ENCODE measurements at regions not wholly inside any gene's neighbourhood (a gene's known extent, or its start where the extent isn't known, plus 50 kb on each side); places are given as distances from the start of the nearest gene placed in this dataset.

DNA sequence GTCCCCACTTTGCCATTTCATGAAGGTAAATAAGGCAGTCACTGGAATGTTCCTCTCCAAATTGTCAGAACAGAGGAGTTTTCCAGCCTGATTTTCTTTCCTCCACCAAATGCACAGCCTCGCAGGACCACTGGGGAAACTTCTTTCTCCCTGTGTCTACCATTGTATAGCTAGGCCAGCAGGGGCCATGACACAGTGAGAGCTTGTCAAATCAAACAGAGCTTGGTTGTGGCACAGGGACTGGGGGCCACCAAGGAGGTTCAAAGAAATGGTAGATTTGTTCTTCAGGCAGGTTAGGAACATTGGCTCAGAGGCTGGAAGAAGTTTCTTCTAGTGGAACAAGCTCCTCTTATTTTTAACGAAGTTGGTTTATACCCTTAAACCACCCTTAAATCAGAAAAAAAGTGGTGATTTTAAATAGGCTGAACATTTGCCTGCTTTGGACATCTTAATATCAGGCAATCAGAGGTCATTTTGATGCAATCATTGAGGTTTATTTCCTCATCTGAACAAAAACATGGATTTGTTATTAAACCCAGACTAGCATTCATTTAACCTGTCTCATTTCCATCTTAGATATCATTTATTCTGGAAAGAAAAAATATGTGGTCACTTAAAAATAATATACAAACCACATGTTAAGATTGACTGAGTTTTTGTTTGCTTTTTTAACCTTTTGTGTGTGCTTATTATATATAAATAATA lies 105.6 kb downstream of the GTPBP8 start:
- no peak for DNase-seq

DNA sequence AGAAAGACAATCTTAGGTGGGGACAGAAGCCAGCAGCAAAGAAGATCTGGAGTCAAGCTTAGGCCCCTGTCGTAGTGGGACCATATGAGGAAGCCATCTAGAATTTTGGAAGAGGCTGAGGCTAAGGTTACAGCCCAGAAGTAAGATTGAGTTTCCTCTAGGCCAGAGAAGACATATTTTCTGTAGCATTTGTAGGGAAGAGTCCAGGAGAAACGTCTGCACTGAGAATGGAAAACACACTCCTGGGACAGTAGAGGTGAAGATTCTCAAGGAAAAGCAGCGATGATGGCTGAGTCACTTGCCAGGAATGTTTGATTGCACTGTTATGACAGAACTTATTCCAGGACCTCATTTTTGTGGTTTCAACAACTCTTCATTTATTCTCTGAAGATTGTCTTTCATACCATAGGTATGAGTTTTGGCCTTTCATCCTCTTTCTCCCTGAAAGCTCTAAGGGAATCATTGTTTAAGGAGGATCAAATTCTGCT lies 107.2 kb downstream of the GTPBP8 start:
- no peak for DNase-seq

DNA sequence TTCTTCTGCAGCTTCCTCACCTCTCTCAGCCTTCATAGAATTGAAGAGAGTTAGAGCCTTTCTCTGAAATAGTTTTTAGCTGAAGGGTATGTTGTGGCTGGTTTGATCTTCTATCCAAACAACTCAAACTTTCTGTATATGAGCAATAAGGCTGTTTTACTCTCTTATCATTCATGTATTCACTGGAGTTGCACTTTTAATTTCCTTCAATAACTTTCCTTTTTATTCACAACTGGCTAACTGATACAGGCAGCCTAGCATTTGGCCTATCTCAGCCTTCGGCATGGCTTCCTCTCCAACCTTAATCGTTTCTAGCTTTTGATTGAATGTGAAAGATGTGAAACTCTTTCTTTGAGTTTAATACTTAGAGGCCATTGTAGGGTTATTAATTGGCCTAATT lies 109.3 kb downstream of the GTPBP8 start:
- no peak for DNase-seq

DNA sequence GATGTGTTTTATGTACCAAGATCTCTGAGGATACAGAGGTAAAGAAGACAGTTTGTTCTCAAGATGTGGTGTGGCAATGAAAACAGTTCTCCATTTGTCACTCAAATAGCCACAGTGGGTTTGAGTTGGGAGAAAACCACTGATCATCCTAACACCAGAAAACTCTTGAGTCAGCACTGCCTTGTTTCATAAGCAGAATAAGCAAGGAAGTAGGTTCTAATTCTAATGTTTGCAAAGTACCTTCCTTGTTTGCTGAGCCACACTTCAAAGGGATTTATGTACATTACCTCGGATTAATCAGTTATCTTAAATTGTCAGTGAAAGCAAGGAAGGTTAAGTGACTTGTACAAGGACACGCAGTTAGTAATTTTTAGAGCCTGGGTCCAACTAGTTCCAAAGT lies 107.8 kb upstream of the BOC start:
- DNase-seq, result no peak

DNA sequence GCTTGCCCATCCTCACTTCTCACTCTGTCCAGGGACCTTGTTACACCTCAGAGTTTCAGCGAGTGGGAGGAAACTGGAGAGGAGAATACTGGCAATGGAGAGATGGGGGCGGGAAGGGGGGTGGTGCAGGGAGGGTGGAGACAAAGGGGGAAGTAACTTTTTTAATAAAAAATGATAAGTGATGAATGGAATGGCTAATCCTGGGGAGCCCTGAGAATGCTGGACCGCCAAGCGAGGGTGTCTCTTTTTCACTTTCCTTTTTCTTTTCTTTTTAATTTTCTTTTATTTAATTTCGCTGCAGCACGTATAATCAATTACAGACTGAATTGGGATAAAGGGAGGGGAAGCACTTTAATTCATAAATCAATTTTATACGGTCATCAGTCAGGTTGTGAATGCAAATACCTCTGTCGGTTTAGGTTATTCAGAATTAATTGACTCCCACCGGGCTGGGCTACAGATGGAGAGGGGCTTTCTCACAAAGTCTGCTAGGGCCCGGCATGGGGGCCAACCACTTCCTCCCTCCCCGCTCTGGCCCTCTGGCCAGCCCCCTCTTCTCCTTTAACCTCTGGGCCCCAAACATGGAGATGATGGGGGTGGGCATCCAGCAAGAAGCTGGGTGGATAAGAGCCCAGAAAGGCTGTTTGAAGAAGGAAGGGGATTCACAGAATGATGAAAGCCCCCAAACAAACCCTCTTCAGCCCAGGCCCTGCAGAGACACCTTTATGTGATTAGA lies 106.8 kb upstream of the BOC start:
- DNase-seq, result no peak

DNA sequence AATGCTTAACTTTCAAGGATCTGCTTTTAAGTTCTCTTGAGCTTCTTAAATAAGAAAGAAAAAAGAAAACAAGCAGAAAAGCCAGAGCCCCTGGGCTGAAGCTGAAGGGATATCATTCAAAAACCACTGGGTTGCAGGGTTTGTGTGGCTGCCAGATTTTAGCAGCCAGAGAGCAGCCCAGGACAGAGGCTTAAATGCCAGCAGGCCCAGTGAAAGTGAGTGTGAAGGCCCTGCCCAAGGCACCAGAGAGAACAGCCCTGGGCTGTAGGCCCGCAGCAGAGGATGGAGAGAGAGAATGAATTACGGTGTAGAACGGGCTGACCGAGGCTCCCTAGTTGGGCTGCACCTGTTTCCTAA lies 106.3 kb upstream of the BOC start:
- DNase-seq, result no peak

DNA sequence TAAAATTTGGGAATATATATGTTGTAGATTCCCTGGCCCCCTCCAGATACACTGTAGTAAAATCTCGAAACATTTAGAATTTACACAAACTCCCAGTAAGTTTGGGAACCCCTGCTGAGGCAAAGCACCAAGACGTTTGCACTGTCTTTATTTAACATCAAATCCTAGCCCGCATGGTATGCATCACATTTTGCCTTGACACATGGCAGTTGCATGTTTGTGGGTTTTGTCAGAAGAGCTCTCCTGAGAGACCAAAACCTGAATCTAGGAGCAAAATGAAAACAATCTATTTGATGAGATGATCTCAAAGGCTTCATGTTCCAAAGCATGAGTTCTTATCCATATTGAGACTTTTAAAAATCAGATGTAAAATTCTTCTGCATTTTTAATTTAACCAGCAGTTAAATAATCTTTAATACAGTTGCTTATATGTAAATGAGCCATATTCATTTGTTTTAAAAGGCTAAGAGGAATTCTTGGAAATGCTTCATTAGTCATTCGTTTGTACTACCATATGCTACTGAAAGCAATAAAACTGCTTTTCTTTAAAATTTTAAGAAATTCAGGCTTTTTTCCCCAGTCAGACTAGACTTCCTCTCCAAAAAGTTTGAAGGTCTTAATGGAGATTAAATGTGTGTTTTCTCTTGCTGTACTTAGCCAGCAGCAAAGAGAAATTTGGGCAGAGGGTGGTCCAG lies 105.2 kb upstream of the BOC start:
- no peak for DNase-seq

DNA sequence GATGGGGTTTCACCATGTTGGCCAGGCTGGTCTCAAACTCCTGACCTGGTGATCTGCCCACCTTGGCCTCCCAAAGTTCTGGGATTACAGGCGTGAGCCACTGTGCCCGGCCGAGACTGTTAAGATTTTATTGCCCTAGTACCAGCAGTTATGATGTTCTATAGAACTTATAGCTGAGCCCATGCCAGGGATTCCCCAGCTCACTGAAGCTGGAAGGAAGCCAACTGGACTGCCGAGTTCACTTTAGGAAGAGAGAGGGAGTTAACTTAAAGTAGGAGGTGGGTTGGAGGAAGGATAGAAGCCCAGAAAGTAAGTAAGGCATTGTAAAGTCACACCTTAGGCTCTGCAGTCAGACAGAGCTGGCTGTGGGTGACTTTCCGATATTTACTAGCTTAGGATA lies 101.1 kb upstream of the BOC start:
- no peak for DNase-seq

DNA sequence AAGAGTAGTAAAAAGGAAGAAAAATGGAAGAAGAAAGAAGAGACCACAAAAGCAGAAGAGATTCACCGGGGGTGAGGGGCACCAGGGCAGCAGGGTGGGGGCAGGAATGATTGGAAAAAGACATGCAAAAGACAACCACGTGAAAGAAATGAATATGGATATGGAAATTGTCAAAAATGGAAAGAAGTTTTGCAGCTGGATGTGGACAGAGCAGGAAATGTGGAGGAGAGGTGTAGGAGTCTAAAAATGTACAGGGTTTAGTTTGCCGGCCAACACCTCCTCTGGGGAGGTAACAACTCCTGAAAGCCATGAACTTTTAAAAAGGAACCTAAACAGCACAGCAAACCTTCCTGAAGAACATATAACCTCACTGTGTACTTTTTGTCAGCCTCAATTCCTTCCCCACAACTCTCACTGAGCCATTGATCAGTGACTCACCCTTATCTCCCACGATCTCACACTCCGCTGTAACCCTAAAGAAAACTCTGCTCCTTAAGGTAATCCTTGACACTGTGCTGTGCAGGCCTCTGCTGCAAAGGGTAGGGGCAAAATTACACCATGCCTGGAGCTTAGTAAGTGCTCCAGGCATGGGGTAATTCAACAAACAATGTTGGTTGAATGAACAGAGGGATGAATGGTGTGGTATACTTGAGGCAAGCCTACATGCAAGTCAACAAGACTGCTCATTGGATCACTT lies 100.2 kb upstream of the BOC start:
- DNase-seq, result no peak

DNA sequence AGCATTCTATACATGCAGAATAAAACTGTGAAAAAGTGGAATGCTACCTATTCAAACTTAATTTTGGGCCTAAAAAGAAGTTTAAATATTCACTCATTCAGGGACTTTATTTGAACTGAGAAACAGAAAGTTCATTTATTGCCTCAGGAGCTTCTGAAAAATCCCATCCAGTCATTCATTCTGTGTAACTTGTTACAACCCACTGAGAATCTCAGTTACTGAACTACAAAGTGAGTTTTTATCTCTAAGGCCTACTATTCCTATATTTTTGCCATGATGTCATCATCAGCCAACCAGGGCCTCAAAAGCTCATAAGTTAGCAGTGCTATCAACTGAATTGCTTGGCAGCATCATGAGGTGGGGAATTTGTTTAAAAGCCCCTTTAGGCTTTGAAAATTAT lies 98.0 kb upstream of the BOC start:
- DNase-seq, result no peak

DNA sequence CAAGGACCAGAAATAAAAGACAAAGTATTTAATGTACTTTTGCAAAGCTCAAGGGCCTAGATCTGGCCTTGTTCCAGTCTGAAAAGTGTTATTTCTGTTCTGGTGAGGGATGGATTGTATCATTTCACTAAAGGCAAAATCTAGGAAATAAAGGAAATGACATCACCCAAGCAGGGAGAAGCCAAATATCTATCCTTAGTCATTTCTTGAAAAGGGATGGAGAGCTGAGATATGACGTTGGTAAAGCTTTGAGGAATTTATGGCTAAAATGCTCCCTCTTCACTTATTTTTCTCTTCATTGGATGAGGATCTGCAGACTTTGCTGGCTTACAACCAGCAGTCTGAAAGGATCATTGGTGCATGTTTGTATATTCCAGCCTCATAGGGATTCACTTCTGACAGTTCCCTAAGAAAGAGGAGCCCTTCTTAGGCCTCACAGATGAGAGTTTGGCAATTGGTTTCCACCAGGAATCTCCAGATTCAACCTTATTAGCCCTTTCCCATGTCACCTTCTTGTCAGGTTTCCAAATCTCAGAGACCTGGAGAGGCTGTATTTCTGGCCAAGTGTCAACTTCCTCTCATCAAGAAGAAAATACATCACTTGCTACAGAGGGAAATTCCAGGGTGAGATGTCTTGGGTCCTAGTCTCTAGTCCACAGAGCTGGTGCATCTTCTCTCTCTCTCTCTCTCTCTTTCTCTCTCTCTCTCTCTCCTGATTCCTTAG lies 93.7 kb upstream of the BOC start:
- no peak for DNase-seq

DNA sequence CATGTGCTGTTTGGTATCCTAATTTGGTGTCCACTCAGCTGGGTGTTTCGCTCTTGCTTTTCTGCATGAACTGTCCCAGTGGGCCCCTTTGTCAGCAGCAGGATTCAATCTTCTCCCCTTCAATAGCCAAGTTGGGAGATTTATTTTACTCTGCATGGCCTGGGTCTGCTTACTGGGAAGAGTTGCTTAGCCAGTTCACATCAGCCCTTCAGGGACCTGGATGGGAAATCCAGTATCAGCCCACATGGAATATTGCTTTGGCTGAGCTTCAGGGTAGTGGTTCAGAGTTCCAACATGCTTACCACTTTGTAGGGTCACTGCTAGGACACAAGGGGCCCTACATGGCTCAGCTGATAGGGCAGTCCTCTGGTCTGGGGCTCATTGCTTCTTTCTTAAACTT lies 93.0 kb upstream of the BOC start:
- no peak for DNase-seq

DNA sequence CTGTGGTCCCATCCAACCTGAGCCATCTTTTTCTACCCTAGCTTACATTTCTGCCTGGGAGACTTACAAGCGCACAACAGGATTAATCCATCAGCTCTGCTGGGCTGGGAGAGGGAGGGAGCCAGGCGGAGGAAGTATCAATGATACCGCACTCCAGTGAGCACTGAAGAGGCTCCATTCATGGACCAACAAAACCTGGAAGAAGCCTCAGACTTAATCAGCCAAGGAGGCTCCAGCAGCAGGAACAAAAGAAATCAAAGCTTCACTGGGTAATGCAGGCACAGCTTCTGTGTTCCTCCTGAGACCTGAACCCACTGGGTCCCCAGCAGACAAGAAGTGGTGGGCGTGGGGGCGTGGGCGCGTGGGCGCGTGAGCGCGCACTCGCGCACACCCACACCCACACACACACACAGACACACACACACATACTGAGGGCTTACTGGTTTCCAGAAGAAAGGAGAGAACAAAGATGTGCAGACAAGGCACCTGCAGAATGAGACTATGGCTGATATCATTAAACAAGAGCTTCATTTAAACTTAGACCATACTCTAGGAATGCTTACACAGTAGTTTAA lies 87.0 kb upstream of the BOC start:
- DNase-seq, result no peak

DNA sequence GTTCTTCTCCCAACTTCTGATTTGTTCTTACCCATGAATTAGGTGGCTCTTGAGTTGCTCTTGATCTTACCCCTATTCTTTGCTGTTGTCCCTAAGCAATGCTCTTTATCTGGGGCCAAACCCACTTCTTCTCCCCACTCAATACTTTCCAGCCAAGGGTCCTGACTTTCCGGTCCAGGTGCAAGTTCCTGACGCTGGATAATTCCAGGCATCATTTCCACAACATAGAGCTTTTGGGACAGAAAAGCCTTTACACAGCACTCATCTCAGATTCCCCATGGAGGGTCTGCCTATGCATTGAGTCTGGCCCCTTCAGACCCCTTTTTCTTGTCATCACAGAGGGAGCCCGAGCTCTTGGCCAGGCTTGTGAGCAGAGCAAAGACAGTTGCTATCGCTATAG lies 85.4 kb upstream of the BOC start:
- no peak for DNase-seq

DNA sequence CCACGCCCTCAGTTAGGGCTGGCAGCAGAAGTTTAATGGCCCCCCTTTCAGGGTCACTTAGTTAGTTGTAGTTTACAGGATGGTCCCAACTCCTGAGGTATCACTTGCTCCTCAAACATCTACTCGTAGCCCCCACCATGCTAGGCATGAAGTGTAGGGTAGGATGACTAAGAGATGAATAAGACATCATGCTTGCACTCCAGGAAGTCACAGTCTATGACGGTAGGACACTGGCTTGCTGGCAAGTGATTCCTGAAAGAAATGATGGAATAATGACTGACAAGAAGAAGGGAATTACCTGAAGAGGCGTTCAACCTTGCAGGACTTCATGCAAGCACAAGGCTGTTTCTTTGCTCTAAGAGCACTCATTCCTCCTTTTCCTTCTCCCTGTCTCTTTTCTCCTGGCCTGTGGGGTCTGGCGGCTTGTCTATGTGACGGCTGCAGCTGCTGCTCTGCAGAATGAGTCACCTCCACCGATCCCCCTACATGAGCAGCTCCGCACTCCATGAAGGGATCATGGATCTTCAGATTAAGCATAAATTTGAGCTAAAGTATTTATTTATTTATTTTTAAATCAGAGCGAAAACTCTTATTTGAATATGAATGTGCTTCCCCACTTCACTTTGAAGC lies 82.9 kb upstream of the BOC start:
- DNase-seq, result no peak

DNA sequence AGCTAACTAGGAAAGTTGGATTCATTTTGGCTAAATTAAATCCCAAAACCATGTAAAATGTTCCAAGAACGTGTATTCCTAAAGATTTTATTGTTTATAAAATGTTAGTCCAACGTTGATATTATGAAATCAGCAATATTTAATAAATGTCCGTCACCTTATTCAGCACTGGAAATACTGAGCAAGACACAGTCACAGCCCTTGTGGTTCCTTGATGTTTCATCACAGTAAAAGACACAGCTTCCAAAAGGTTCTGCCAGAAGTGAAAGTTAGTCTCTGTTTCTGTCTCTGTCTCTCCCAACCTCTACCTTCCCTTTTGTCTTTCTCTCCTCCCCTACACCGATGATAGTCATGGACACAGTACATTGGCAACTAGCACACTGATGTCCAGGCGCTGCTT lies 82.2 kb upstream of the BOC start:
- DNase-seq, result no peak

DNA sequence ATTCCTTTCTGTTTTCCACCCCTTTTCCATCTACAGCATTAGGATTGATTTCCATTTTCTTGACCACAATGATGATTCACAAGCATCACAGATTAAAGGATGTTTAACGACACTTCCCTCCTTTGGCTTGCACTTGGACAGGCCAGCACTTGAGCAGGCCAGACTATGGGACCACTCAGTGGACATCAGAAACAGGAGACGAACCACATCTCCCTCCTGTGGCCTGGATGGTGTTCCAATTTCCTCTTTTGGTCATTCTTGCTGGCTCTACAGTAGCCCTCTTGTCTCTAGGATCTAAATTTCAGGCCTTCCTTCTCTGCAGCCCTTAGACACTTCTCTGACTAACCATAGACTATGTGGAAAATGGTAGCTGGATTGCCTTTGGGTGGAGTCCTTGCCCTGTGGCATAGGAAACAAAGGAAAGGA lies 78.8 kb upstream of the BOC start:
- DNase-seq, result no peak

DNA sequence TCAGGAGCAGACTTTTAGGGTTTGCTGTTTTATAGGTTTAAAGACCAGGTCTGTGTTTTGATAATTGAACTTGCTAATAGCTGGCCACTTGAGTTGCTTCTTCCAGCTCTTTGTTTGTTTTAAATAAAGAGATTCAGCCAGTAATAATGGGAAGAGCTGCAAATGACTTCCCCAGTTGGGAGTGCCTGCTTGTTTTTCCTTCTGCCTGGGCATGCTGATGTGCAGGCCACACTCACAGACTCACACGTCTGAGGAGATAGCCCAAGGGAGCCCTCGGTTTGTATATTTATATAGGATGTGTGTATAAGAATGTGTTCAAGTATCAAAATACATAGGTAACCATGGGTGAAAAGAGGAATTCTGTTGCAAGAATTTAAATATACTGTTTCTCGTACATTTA lies 78.2 kb upstream of the BOC start:
- DNase-seq, result no peak

DNA sequence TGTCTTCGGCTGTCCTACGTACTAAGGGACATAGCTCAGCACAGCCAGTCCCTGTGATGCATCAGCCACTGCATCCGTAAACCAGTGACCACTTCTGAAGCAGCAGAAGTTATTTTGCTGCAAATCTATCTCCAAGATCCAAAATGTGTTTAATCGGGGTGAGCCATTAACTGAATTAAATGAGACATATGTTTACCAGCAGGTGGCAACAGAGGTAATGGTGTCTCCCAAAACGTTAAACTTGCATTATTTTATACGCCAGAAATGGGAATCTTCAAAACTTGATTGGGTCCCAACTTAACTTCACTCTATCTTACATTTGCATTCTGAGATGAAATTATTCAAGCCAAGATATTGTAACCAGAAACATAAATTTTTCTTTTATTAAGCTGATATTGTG lies 75.3 kb upstream of the BOC start:
- DNase-seq, result no peak

DNA sequence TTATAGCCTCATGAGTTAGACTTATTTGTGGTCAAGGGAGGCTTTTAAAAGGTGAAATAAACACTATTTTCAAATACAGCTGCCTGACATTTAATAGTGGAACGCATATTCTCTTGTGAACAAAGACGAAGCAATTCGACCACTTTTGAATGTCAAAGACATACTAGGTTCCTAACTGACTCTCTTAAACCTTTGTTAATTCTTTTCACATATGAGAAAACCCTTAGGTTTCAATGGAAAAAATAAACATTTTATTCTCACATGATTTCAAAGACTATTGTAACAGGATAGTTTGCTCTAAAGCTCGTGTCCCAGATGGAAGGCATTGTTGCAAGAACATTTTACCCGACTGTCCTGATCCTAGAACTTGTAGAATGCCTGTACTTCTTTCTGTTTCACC lies 74.8 kb upstream of the BOC start:
- DNase-seq, result no peak

DNA sequence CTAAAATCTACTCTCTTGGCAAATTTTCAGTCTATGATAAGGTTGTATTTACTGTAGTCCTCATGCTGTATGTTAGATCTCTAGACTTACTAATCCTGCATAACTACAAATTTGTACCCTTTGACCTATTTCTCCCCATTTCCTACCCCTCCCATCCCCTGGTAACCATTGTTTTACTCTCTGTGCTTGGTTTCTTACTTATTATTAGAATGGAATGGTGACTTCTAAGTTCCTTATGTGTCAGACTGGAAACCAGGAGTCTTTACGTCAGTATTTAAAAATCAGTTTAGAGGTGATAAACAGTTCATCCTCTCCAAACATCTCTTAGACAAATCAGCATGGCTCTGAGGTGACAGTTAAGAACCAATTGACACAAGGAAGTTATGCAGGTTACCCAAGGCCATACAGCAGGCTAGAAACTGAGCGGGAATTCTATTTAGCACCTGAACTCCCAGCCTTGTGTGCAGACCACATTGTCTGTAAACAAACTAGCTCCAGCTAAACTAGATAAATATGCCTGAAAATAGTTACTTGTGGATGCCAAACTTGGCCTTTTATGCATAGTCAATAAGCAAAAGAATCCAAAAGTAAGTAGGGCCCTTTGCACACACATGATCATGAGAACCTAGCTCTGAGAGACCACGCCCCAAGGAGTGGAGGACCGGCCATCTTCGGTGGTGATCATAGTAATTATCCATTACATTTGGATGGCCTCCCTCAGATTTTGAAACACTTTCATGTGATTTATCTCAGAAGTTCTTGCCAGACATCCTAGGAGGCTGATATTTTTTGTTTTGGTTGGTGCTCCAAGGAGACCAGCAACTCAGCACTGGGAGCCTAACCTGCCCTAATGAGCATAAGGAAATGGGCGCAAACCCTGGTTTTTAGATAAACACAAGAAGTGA lies 72.3 kb upstream of the BOC start:
- no peak for DNase-seq
